GM21526 (cell line): ENCODE measurements at regions not wholly inside any gene's neighbourhood (a gene's known extent, or its start where the extent isn't known, plus 50 kb on each side); places are given as distances from the start of the nearest gene placed in this dataset.
"Not testable (repeated sequence)": the region's sequence is repeated elsewhere in the genome, so short reads cannot be mapped to it uniquely, and the experiment has no call there.

ENCODE experiments used
- ATAC-seq: cut with Tn5 transposase; IDR thresholded peaks from one replicate; pipeline ENCODE4 v1.9.1; 2021; ENCODE audit warnings: moderate library complexity; ENCODE audit not compliant: unreplicated experiment, low FRiP score

DNA sequence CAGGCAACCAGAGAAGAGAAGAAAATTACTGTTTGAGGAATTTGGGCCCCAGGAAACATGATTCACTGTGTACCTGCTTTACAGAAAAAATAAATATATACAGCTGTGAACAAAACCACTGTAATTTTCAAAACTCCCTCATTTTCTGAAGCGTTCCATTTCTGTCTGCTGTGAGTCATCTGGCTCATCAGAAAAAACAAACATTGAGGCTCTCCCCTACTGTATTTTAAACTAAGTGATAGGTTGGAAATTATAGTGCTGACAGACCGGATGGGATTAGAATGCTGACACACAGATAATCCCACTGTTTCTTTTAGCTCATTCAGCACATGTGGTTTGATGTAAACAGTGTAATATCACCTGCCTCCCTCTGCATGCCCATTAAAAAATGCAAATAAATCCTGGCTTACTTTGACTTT is 847.0 kb downstream of the TRIML1 start:
- ATAC-seq = no peak

DNA sequence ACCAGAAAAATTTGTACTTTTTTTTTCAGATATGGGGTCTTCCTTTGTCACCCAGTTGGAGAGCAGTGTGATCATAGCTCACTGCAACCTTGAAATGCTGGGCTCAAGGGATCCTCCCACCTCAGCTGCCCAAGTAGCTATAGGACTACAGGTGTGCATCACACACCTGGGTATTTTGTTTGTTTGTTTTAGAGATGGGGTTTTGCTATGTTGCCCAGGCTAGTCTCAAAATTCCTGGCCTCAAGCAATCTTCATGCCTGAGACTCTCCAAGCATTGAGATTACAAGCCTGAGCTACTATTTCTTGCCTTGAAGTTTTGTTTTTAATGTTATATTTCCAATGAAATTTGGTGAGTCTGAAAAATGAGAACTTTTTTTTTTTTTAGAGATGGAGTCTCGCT is 847.8 kb downstream of the TRIML1 start:
- no peak for ATAC-seq

DNA sequence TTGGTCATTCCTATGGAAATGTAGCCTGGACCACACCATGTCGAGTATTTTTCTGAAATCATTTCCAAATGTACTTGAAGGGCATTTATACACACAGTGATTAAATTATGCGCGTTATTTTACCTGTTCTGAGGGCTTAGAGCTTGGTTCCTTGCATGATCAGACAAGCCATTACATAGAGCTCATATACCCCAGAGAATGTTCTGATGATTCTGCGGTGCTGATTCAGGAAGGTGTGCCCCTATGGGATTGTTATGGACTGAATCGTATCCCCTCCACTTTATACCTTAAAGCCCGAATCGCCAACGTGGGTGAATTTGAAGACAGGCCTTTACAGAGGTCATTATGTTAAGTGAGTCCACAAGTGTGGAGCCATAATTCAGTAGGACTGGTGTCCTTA is 848.9 kb downstream of the TRIML1 start:
- no peak for ATAC-seq

DNA sequence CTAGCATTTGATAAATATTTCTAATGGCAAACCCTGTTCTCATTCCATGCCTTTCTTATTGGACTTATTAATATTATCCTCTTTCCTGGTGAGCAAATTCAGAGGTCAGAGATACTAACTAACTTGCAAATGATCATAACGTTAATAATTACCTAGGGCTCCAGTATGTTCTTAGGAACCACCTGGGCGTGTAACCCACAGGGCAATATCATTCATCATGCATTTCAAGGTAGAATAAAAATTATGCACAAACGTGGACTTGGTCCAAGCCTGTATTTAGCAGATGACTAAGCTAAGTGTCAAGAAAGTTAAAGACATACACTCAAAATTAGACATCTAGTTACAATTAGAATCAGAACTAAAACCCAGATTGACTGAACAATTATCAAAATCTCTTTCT is 850.1 kb downstream of the TRIML1 start:
- ATAC-seq = no peak

DNA sequence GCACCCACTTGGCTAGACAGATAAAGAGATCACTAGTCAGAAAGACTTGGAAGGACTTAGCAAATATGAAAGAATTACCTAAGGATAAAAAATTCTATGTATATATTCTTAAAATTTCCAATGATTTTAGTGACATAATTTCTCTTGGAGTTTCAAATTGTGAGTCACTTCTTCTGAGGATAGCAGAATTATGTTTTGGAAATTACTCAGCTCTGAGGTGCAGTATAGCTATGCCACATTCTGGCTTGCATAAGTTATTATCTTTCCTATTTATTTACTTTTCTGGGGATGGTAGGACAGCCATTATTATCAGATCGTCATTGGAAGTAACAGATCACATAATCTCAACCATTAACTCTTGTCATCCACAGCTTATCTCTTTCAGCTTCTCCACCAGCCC is 853.5 kb downstream of the TRIML1 start:
- ATAC-seq = no peak

DNA sequence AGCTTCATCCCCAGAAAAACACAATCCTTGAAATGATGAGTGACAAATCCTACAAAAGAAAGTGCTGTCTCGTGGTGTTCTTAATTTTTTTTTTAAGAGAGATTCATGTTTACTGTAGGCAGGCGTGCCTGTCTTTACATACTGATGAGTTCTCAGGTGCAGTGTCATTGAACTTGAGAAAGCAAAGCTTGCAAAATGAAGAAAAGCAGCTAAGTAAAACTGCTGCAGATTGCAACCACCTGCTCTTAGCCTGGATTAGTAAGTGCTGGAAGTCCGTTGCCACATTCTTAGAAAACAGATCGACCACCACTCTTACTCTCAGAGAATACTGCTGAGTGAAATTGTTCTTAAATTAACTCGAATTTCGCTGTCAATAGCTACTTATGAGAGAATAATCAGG is 854.6 kb downstream of the TRIML1 start:
- ATAC-seq = no peak

DNA sequence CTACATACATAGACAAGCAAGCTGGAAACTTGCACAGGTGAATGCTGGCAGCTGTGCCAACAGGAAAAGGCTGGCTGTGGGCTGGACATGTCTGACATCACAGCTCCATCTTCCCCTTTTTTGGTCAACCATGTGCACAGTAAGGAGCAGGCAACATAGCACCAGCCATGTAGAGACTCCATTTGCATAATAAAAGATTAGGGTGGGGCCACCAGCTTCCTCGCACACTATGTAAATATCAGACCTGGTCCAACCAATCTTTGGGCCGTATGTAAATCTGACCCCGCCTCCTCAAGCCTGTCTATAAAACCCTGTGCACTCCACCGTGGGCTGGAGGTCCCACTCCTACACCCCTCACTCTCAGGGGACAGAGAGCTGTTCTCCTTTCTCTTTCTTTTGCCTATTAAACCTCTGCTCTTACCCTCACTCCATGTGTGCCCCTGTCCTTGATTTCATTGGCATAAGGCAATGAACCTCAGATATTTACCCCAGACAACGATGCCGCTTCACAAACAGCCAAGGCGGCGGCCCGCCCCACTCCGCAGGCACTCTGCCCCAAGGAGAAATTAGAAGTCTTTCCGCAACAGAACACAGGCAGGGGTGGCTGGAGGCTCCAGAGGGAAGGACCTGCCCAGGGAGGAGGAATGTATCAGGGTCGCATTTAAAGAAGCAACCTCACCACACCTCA is 862.2 kb downstream of the TRIML1 start:
- no peak for ATAC-seq

DNA sequence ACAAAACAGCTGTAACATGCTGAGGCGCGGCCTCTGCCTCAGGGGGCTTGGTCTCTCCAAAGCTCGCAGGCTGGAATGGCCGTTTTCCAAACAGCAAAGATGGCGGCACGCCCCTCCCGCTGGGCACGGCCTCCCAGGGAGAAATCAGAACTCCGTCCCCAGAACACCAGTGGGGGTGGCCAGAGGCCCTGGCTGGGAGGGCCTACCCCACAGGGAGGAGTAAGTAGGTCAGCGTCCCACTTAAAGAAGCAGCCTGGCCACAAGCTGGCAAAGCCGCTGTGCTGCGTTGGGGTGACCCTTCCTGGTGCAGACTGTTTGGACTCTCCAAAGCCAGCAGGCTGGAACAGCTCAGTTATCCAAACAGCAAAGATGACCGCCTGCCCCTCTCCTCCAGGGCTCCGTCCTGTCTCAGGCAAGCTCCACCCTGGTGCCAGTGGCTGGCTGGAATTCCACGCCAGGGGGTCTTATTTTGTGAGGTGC is 862.8 kb downstream of the TRIML1 start:
- no peak for ATAC-seq

DNA sequence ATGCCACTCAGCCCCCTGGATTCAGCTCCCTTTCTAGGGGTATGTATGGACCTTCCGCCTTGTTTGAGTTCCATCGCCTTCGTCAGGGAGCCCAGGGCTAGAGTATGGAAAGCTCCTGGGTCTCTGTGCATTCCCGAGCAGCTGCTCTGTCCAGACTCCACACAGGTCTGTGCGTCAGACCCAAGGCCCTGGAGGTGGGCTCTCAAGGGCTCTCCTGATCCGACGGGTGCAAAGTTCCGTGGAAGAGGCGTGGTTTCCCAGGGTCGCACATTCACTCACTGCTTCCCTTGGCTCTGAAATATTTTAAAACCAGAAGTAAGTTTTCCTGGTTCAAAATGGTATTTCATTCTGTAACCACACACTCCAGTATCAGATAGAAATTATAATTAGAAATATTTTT is 863.2 kb downstream of the TRIML1 start:
- ATAC-seq = no peak

DNA sequence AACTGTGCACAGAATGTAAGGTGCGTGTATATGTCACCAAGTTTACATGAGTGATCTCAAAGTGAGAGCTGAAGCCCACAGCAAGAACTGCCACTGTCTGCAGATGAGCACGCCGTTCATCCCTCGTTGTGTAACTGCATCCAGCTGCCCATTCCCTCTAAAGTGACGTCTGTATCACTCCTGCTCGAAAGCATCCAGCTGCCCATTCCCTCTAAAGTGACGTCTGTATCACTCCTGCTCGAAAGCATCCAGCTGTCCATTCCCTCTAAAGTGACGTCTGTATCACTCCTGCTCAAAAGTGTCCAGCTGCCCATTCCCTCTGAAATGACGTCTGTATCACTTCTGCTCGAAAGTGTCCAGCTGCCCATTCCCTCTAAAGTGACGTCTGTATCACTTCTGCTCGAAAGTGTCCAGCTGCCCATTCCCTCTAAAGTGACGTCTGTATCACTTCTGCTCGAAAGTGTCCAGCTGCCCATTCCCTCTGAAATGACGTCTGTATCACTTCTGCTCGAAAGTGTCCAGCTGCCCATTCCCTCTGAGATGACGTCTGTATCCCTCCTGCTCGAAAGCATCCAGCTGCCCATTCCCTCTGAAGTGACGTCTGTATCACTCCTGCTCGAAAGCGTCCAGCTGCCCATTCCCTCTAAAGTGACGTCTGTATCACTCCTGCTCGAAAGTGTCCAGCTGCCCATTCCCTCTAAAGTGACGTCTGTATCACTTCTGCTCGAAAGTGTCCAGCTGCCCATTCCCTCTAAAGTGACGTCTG is 871.4 kb downstream of the TRIML1 start:
- not testable (repeated sequence) for ATAC-seq

DNA sequence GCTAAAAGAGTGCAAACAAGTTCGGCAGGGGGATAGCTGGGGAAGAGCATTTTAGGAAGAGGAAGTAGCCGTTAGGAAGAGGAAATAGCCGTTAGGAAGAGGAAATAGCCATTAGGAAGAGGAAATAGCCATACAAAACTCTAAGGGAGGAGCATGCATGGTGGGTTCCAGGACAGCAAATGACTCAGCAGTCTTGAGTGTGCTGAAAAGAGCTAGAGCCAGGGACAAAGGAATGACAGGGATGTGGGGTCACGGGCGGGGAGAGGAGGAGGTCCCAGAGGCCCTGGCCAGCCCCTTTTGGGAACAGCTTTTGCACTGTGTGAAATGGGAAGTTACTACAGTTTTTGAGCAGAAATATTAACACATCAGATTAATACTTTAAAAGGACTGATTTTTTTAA is 882.6 kb downstream of the TRIML1 start:
- no peak for ATAC-seq

DNA sequence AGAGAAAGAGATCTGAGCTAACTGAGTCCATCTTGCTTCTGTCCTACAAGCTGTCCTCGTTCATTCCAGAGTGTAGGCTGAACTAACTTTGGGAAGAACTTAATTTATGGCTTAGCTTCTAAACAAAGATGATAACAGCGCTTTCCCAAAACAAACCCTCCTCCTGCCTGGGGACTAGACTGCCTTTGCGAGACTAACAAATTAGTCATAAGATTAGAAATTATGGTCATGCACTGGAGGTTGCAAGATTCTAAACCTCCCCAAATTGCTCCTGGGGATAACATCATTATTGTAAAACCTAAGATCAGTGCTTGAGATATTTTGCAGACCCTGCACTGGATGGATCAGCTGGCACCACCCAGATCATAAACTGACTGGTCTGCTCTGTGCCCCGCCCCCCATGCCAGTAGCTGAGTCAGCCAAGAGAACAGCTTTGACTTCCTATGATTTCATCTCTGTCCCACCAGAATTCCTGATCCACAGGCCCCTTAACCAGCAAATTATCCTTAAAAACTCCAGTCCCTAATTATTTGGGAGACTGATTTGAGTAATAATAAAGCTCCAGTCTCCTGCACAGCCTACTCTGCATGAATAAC is 883.3 kb downstream of the TRIML1 start:
- ATAC-seq = no peak

DNA sequence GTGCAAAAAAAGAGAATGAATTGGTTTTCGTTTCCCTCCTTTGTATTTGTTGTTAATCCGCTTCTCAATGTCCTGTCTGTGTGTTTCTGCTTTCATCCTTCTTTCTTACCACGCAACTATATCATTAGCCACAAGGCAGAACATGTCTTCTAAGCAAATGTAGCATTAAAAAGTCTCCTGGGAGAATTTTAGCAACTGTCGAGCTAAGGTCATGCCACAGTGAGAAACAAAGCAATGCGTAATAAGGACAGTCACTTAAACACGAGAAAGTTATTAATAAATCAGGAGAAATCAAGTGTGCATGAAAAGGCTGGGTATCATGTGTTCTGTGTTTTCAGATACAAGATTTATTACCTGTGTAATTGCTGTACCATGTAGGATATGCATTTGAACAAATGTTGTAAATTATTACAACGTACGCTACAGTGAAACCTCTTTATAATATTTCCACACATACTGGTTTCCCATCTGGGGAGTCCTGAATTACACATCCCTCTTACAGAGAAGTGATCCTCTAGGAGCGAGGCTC is 890.8 kb downstream of the TRIML1 start:
- no peak for ATAC-seq

DNA sequence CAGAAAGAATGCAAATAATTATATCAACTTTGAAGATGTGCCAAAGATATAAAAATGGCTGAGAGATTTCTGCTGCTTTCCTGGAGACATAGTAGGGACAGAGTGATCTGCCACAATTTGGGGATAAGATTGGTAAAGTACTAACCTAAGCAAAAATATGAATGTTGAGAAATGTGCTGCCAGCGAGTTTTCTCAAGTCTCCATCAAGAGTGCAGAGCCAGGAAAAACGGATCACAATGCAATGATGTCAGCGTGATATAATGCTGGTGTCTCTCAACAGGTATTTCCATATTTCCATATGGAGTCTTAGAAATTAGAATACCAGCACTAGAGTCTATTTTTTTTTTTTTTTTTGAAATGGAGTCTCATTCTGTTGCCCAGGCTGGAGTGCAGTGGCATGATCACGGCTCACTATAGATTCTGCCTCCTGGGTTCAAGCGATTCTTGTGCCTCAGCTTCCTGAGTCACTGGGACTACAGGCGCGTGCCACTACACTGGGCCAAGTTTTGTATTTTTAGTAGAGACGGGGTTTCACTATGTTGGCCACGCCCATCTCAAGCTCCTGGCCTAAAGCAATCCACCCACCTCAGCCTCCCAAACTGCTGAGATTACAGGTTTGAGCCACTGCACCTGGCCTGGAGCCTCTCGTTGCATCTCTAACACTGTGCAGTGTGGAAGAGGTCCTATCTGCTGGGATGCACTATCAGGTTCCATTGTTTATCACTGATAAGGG is 893.5 kb downstream of the TRIML1 start:
- no peak for ATAC-seq

DNA sequence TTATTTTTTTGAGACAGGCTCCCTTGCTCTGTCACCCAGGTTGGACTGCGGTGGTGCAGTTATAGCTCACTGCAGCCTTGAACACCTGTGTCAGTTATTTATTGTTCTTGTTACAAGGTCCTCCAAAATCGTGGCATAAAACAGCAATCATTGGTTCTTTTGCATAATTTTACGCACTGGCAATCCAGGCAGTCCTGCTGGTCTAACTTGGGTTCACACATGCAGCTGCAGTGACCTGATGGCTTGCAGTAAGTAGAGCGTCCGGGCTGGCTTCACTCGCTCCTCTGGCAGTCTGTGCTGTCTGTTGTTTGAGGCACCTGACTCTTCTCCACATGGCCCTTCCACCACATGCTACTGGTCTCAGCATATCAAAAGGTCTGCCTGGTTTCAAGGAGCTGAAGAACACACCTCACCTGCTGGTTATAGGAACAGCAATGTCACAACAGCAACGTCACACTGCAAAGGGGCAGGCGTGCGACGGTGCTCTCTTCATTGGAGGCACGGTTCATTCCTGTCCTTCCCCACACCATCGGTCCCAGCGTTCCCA is 894.6 kb downstream of the TRIML1 start:
- no peak for ATAC-seq

DNA sequence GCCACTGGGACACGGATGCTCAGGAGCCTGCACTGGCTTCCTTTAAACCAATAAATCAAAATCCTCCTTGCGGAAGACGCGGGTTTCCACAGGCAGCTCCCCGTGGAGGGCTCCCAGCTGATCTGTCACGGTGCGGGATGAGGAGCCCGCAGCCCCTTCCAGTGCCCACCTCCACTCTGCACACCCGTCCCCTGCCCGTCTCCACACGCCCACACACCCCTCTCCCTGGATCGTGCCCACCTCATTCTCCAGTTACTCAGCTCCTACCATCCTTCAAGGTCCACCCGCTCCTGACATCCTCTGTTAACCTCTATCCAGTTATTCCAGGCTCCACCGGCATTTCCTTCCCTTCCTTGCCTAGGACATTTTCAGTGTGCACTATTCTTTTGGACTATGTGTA is 895.9 kb downstream of the TRIML1 start:
- ATAC-seq = no peak

DNA sequence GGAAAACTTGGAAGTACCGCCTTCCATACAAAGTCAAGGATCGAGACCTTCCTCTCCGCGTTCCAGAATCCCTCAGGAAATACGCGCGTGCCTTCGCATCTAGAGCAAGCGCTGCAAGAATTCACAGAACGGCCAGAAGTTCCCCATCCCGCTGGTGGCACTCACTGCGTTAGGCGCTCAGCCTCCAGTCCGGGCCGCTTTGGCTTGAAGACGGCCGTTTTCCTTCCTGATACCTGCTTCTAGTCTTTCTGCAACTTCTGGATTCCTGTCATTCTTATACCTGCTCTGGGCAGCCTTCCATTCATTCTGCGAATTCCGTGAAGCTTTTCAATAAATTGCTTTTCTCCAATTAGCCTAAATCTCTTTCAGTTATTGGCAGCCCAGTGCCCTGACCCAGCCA is 896.4 kb downstream of the TRIML1 start:
- no peak for ATAC-seq

DNA sequence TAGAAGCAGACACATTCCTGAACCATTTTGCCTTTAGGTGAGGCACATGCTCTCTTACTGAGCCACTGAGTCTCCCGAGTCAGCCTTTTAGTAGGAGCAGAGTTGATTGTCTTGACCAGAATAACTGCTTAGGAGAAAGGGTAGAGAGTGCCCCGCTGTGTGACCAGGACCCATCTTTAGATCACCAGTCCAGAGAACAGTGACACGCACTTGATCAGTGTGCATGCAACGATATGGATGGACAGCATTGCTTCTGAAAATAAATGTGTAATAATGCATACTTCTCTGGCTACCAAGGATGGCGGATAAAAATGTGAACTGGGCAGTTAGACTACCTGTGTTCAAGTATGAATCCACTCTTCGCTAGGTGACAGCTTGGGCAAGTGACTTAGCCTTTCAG is 897.7 kb downstream of the TRIML1 start:
- no peak for ATAC-seq

DNA sequence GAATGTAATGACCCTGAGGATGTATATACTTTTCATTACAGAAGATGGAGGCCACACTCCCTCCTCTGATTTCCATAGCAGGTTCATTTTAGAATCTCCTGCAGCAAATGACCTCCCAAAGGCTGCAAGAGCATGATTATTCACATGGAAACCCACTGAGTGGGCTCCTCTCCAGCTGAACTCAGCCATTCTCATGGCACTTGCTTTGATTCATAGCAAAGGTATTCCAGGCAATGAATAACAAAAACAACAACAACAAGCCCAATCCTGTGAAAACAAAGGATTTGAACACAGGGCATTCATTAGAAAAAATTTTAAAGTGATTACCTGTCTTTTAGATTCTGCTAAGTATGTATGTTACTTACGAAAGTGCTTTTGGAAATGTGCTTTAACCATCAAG is 894.0 kb upstream of the FRG1 start:
- no peak for ATAC-seq

DNA sequence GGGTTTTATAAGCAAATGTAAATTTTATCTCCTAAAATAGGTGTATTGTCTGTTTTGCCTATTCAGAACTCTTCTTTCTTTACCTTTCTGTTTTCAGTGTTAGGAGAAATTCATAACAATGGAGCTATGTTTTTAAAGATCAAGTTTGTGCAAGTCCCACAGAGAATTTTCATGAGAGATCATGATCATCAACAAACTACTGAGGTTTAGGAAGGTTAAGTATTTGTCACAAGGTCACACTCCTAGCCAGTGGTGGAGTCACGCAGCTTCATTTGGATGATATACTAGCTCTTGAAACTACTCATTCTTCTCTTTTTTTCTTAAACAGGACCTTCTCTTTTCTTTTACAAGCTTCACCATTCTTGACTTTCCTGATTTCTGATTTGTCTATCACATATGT is 892.6 kb upstream of the FRG1 start:
- ATAC-seq = no peak

DNA sequence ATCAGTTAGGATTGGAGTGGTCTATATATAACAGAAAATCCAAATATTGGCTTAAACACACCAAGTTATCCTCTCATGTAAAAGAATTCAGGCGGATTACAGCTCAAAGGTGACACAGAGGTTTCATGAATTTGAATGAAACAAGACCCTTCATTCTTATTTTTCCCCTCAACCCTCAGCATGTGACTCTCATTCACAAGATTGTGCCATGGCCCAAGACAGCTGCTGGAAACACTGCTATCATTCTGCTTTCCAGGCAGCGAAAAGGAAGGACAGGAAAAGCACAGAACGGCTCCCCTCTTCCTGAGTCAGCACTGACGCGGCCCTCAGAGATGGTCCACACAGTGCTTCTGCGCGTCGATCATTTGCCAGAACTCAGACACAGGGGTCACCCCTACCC is 891.0 kb upstream of the FRG1 start:
- ATAC-seq = no peak
